B cell (primary cell): ENCODE measurements at regions not wholly inside any gene's neighbourhood (a gene's known extent, or its start where the extent isn't known, plus 50 kb on each side); places are given as distances from the start of the nearest gene placed in this dataset.

Experiments used
- CTCF ChIP-seq: fragments of 200-600 bp; IDR thresholded peaks from one replicate; pipeline ENCODE4 v1.8.0; 2022; ENCODE audit warnings: antibody characterized with exemption, mild to moderate bottlenecking
- EZH2 ChIP-seq: IDR thresholded peaks from 2 replicates; pipeline ENCODE4 v1.6.1; 2012; ENCODE audit warnings: borderline replicate concordance, low read depth, mild to moderate bottlenecking, moderate library complexity, low read length; ENCODE audit not compliant: insufficient read depth, poor library complexity, severe bottlenecking

GRCh38 chr4:31408121-31408520 lies 688.0 kb downstream of the PCDH7 start:
- no peak for TF ChIP-seq CTCF
- TF ChIP-seq EZH2: no peak
